SH-SY5Y (cell line): ENCODE measurements at regions not wholly inside any gene's neighbourhood (a gene's known extent, or its start where the extent isn't known, plus 50 kb on each side); places are given as distances from the start of the nearest gene placed in this dataset.

Experiments used
- GATA2 ChIP-seq: IDR thresholded peaks from 2 replicates; pipeline ENCODE4 v1.6.1; 2011; ENCODE audit warnings: mild to moderate bottlenecking, low read depth, low read length
- GATA3 ChIP-seq: IDR thresholded peaks from 2 replicates; pipeline ENCODE4 v1.6.1; 2011; ENCODE audit warnings: low read depth, mild to moderate bottlenecking, low read length, moderate library complexity

- TF ChIP-seq GATA2 (no peak), GATA3 (no peak)
Observed at GRCh38 chrX:39595977-39596376, 501.8 kb downstream of the BCOR start.
